Effector memory CD8-positive, alpha-beta T cell (primary cell): ENCODE measurements at regions not wholly inside any gene's neighbourhood (a gene's known extent, or its start where the extent isn't known, plus 50 kb on each side); places are given as distances from the start of the nearest gene placed in this dataset.

Experiments
- ATAC-seq: fragments of 150-1000 bp; cut with Tn5 transposase; replicated peaks from 2 replicates; pipeline ENCODE4 v1.10.0; 2021; ENCODE audit warnings: mild to moderate bottlenecking, moderate library complexity
- DNase-seq, 3 experiments: peaks; one replicate each; pipeline ENCODE4 v3.0.0; 2021
- H3K27ac Mint-ChIP-seq, 2 donors: one replicate each; pipeline ENCODE4 v1.8.0; 2022; ENCODE audit warnings: mild to moderate bottlenecking in 2 of 2, mixed read lengths in 2 of 2, moderate library complexity in 2 of 2
- H3K27me3 Mint-ChIP-seq, 2 donors: one replicate each; pipeline ENCODE4 v1.8.0; 2022; ENCODE audit warnings: mixed read lengths in 2 of 2
- H3K36me3 Mint-ChIP-seq: one replicate; pipeline ENCODE4 v1.8.0; 2022; ENCODE audit warnings: mild to moderate bottlenecking, moderate library complexity, mixed read lengths; ENCODE audit not compliant: insufficient read depth
- H3K4me1 Mint-ChIP-seq, 2 donors: one replicate each; pipeline ENCODE4 v1.8.0; 2022; ENCODE audit warnings: low read depth in 2 of 2, mixed read lengths in 2 of 2
- H3K4me3 Mint-ChIP-seq, 2 donors: one replicate each; pipeline ENCODE4 v1.8.0; 2022; ENCODE audit warnings: mild to moderate bottlenecking in 2 of 2, mixed read lengths in 2 of 2, moderate library complexity in 2 of 2
- H3K9me3 Mint-ChIP-seq, 2 donors: one replicate each; pipeline ENCODE4 v1.8.0; 2022; ENCODE audit warnings: mixed read lengths in 2 of 2

- ATAC-seq (no peak), DNase-seq (no peak)
- H3K4me3 Mint-ChIP-seq: no peak overlapping the region
- H3K9me3 Mint-ChIP-seq: no peaks in the 10 kb centered on the region
- no peaks in the 10 kb centered on the region for H3K36me3 Mint-ChIP-seq
- no peaks in the 10 kb centered on the region for H3K4me1 Mint-ChIP-seq
- no peaks in the 10 kb centered on the region for H3K27me3 Mint-ChIP-seq
- no peak overlapping the region for H3K27ac Mint-ChIP-seq
These were observed 64.8 kb upstream of the RND3 start for GRCh38 chr2:150552041-150552820.

GRCh38 chr2:150549381-150549780, 61.9 kb upstream of the RND3 start:
- Mint-ChIP-seq H3K9me3 (no peaks in the 10 kb centered on the region), H3K27ac (no peak overlapping the region), H3K36me3 (no peaks in the 10 kb centered on the region), H3K27me3 (no peaks in the 10 kb centered on the region), H3K4me1 (no peaks in the 10 kb centered on the region), H3K4me3 (no peak overlapping the region)
- DNase-seq (no peak), ATAC-seq (no peak)

GRCh38 chr2:150548527-150548926, 61.1 kb upstream of the RND3 start:
- DNase-seq (no peak), ATAC-seq (no peak)
- Mint-ChIP-seq H3K4me1 (no peaks in the 10 kb centered on the region), H3K27ac (no peak overlapping the region), H3K36me3 (no peaks in the 10 kb centered on the region), H3K4me3 (no peak overlapping the region), H3K9me3 (no peaks in the 10 kb centered on the region), H3K27me3 (no peaks in the 10 kb centered on the region)

GRCh38 chr2:150545916-150546315, 58.4 kb upstream of the RND3 start:
- no peak for DNase-seq
- Mint-ChIP-seq H3K4me3 (no peak overlapping the region), H3K36me3 (no peaks in the 10 kb centered on the region), H3K9me3 (peaks cover 0 to 5% of the 10 kb centered on the region in 2 donors), H3K27ac (no peak overlapping the region), H3K4me1 (no peaks in the 10 kb centered on the region), H3K27me3 (no peaks in the 10 kb centered on the region)
- ATAC-seq: no peak

GRCh38 chr2:150544731-150545130, 57.3 kb upstream of the RND3 start:
- H3K9me3 Mint-ChIP-seq: peaks cover 0 to 7% of the 10 kb centered on the region in 2 donors
- H3K4me1 Mint-ChIP-seq: no peaks in the 10 kb centered on the region
- no peaks in the 10 kb centered on the region for H3K36me3 Mint-ChIP-seq
- H3K27me3 Mint-ChIP-seq: no peaks in the 10 kb centered on the region
- no peak overlapping the region for H3K27ac Mint-ChIP-seq
- no peak overlapping the region for H3K4me3 Mint-ChIP-seq
- ATAC-seq: no peak
- DNase-seq: no peak

GRCh38 chr2:150542692-150543091, 55.2 kb upstream of the RND3 start:
- H3K36me3 Mint-ChIP-seq: no peaks in the 10 kb centered on the region
- no peak overlapping the region for H3K4me3 Mint-ChIP-seq
- H3K27ac Mint-ChIP-seq: no peak overlapping the region
- ATAC-seq (no peak), DNase-seq (no peak)
- peaks cover 0 to 7% of the 10 kb centered on the region in 2 donors for H3K9me3 Mint-ChIP-seq
- H3K4me1 Mint-ChIP-seq: no peaks in the 10 kb centered on the region
- H3K27me3 Mint-ChIP-seq: no peaks in the 10 kb centered on the region

GRCh38 chr2:150542172-150542571, 54.7 kb upstream of the RND3 start:
- ATAC-seq: no peak
- H3K4me1 Mint-ChIP-seq: no peaks in the 10 kb centered on the region
- no peak overlapping the region for H3K27ac Mint-ChIP-seq

GRCh38 chr2:150538651-150539201, 51.3 kb upstream of the RND3 start:
- no peak overlapping the region for H3K4me3 Mint-ChIP-seq
- no peaks in the 10 kb centered on the region for H3K4me1 Mint-ChIP-seq
- no peaks in the 10 kb centered on the region for H3K27me3 Mint-ChIP-seq
- ATAC-seq: no peak
- no peak for DNase-seq
- no peaks in the 10 kb centered on the region for H3K36me3 Mint-ChIP-seq
- no peak overlapping the region for H3K27ac Mint-ChIP-seq
- H3K9me3 Mint-ChIP-seq: peaks cover 0 to 10% of the 10 kb centered on the region in 2 donors

More at GRCh38 chr2:150542172-150542571, 54.7 kb upstream of the RND3 start:
- DNase-seq: no peak
- Mint-ChIP-seq H3K4me3 (no peak overlapping the region), H3K36me3 (no peaks in the 10 kb centered on the region), H3K9me3 (peaks cover 0 to 7% of the 10 kb centered on the region in 2 donors), H3K27me3 (no peaks in the 10 kb centered on the region)
